IPS DF 4.7 (cell line): ENCODE measurements at regions not wholly inside any gene's neighbourhood (a gene's known extent, or its start where the extent isn't known, plus 50 kb on each side); places are given as distances from the start of the nearest gene placed in this dataset.
"Not testable (repeated sequence)": the region's sequence is repeated elsewhere in the genome, so short reads cannot be mapped to it uniquely, and the experiment has no call there.

Experiments
- DNase-seq: peaks from one replicate; pipeline ENCODE4 v3.0.0-alpha.2; 2013; ENCODE audit warnings: low spot score; ENCODE audit errors: extremely low read depth

GRCh38 chr1:101123904-101124303, 98.3 kb upstream of the DPH5 start:
- DNase-seq: not testable (repeated sequence)

GRCh38 chr1:101122452-101123166, 97.0 kb upstream of the DPH5 start:
- DNase-seq: no peak

GRCh38 chr1:101121975-101122374, 96.4 kb upstream of the DPH5 start:
- DNase-seq: no peak

- no peak for DNase-seq
These were observed 95.9 kb upstream of the DPH5 start for GRCh38 chr1:101121504-101121903.

GRCh38 chr1:101120868-101121267, 95.3 kb upstream of the DPH5 start:
- no peak for DNase-seq

- no peak for DNase-seq
These were observed 93.7 kb upstream of the DPH5 start for GRCh38 chr1:101119289-101119688.

- no peak for DNase-seq
These were observed 90.4 kb upstream of the DPH5 start for GRCh38 chr1:101116006-101116405.

GRCh38 chr1:101115112-101115511, 89.5 kb upstream of the DPH5 start:
- DNase-seq: no peak

GRCh38 chr1:101114128-101114527, 88.5 kb upstream of the DPH5 start:
- not testable (repeated sequence) for DNase-seq

GRCh38 chr1:101112051-101112780, 86.6 kb upstream of the DPH5 start:
- DNase-seq: no peak

GRCh38 chr1:101111461-101111860, 85.9 kb upstream of the DPH5 start:
- no peak for DNase-seq

- DNase-seq: no peak
These were observed 84.2 kb upstream of the DPH5 start for GRCh38 chr1:101109791-101110190.

GRCh38 chr1:101108111-101108500, 82.5 kb upstream of the DPH5 start:
- DNase-seq: no peak

GRCh38 chr1:101107496-101108110, 82.0 kb upstream of the DPH5 start:
- DNase-seq: no peak

- no peak for DNase-seq
These were observed 80.3 kb upstream of the DPH5 start for GRCh38 chr1:101105877-101106276.

- DNase-seq: no peak
These were observed 77.0 kb upstream of the DPH5 start for GRCh38 chr1:101102426-101103156.

- DNase-seq: no peak
These were observed 75.8 kb upstream of the DPH5 start for GRCh38 chr1:101101360-101101759.

GRCh38 chr1:101100674-101101073, 75.1 kb upstream of the DPH5 start:
- no peak for DNase-seq

- DNase-seq: no peak
These were observed 73.3 kb upstream of the DPH5 start for GRCh38 chr1:101098907-101099306.

- no peak for DNase-seq
These were observed 72.7 kb upstream of the DPH5 start for GRCh38 chr1:101098327-101098726.

- no peak for DNase-seq
These were observed 64.2 kb upstream of the DPH5 start for GRCh38 chr1:101089613-101090338.
